Muscle layer of duodenum (tissue), 2 donors: ENCODE measurements at regions not wholly inside any gene's neighbourhood (a gene's known extent, or its start where the extent isn't known, plus 50 kb on each side); places are given as distances from the start of the nearest gene placed in this dataset.

Experiments used
- H3K27ac ChIP-seq: one replicate; pipeline ENCODE4 v1.7.0; 2013; ENCODE audit warnings: mild to moderate bottlenecking, low read length
- H3K27me3 ChIP-seq: one replicate; pipeline ENCODE4 v1.7.0; 2013; ENCODE audit warnings: low read depth, mild to moderate bottlenecking, control low read depth, low read length
- H3K36me3 ChIP-seq, 2 donors: one replicate each; pipeline ENCODE4 v1.7.0; 2013; ENCODE audit warnings: low read length in 2 of 2, control low read depth in 1 of 2, mild to moderate bottlenecking in 1 of 2; ENCODE audit not compliant: insufficient read depth in 2 of 2, control insufficient read depth in 1 of 2
- H3K4me1 ChIP-seq, 2 donors: one replicate each; pipeline ENCODE4 v1.7.0; 2013; ENCODE audit warnings: low read length in 2 of 2, mild to moderate bottlenecking in 2 of 2, control low read depth in 1 of 2, moderate library complexity in 1 of 2; ENCODE audit not compliant: insufficient read depth in 2 of 2, control insufficient read depth in 1 of 2
- H3K4me3 ChIP-seq, 2 donors: one replicate each; pipeline ENCODE4 v1.7.0; 2013; ENCODE audit warnings: low read length in 2 of 2, low read depth in 1 of 2, mild to moderate bottlenecking in 1 of 2
- H3K9me3 ChIP-seq, 2 donors: one replicate each; pipeline ENCODE4 v1.7.0; 2013; ENCODE audit warnings: low read length in 2 of 2, control low read depth in 1 of 2, mild to moderate bottlenecking in 1 of 2; ENCODE audit not compliant: control insufficient read depth in 1 of 2
- donor health status: healthy.

- no peaks in the 10 kb centered on the region for H3K9me3 ChIP-seq
- H3K27me3 ChIP-seq: no peaks in the 10 kb centered on the region
- peaks cover 6 to 22% of the 10 kb centered on the region in 2 donors for H3K4me1 ChIP-seq
- H3K4me3 ChIP-seq: no peak overlapping the region
- H3K36me3 ChIP-seq: no peaks in the 10 kb centered on the region
- H3K27ac ChIP-seq: no peak overlapping the region
These were observed 55.2 kb upstream of the ADGRF1 start for GRCh38 chr6:47097092-47097945.

GRCh38 chr6:47096211-47096895 is 54.2 kb upstream of the ADGRF1 start:
- H3K4me3 ChIP-seq: no peak overlapping the region
- no peaks in the 10 kb centered on the region for H3K9me3 ChIP-seq
- H3K36me3 ChIP-seq: no peaks in the 10 kb centered on the region
- H3K27me3 ChIP-seq: no peaks in the 10 kb centered on the region
- H3K4me1 ChIP-seq: peaks cover 6 to 24% of the 10 kb centered on the region in 2 donors
- no peak overlapping the region for H3K27ac ChIP-seq

- peaks cover 6 to 24% of the 10 kb centered on the region in 2 donors for H3K4me1 ChIP-seq
- H3K4me3 ChIP-seq: no peak overlapping the region
- no peak overlapping the region for H3K27ac ChIP-seq
- H3K27me3 ChIP-seq: no peaks in the 10 kb centered on the region
- H3K9me3 ChIP-seq: no peaks in the 10 kb centered on the region
- H3K36me3 ChIP-seq: no peaks in the 10 kb centered on the region
These were observed 52.3 kb upstream of the ADGRF1 start for GRCh38 chr6:47094241-47094925.

DNA sequence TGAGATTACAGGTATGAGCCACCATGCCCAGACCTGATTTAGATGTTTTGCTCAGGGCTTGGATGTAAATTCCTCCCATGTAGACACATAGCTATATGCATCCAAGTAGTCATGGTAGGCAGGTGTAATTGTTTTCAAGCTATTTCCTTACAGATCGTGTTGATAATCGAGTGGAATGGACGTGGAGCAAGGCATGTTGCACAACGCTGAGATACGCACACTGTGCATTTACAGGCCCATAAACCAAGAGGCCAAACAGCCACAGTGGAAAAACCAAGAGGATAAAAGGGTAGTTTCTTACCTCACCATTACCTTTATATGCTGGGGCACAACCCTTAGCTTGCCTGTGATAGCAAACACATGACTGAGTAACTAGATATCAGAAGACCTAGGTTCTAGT is 51.0 kb upstream of the ADGRF1 start:
- H3K9me3 ChIP-seq: no peaks in the 10 kb centered on the region
- H3K4me1 ChIP-seq: peaks cover 6 to 24% of the 10 kb centered on the region in 2 donors
- no peak overlapping the region for H3K27ac ChIP-seq
- H3K4me3 ChIP-seq: no peak overlapping the region
- no peaks in the 10 kb centered on the region for H3K36me3 ChIP-seq
- no peaks in the 10 kb centered on the region for H3K27me3 ChIP-seq

GRCh38 chr6:47091886-47092668 is 49.9 kb upstream of the ADGRF1 start:
- Histone ChIP-seq H3K4me1 (peaks cover 6 to 19% of the 10 kb centered on the region in 2 donors), H3K9me3 (no peaks in the 10 kb centered on the region), H3K27me3 (no peaks in the 10 kb centered on the region), H3K27ac (no peak overlapping the region), H3K4me3 (no peak overlapping the region), H3K36me3 (no peaks in the 10 kb centered on the region)
